HFF-Myc (cell line): ENCODE measurements at regions not wholly inside any gene's neighbourhood (a gene's known extent, or its start where the extent isn't known, plus 50 kb on each side); places are given as distances from the start of the nearest gene placed in this dataset.

Experiments used
- DNase-seq: peaks from one replicate; pipeline ENCODE4 v3.0.0-alpha.2; 2011; ENCODE audit warnings: low read depth; ENCODE audit errors: extremely low read depth
- H3K4me3 ChIP-seq: replicated peaks from 2 replicates; pipeline ENCODE4 v1.5.1; 2011; ENCODE audit warnings: low read depth, mild to moderate bottlenecking, control low read depth, low read length
- TF ChIP-seq, protein P1 (sequence below): IDR thresholded peaks from 2 replicates; pipeline ENCODE4 v1.5.1; 2012; ENCODE audit warnings: mild to moderate bottlenecking, low read depth, low read length, control low read depth; ENCODE audit errors: missing control alignments

DNA sequence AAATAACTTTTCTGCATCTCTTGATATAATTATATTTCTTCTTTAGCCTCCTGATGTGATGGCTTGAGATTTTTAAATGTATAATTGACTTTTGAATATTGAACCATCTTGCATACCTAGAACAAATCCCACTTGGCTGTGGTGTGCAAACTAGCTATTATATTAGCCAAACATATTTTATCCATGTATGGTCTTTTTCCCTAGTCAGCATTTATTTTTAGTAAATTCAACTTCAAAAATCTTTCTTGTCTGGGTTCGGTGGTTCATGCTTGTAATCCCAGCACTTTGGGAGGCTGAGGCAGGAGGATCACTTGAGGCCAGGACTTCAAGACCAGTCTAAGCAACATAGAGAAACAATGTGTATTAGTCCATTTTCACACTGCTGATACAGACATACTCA lies 386.6 kb upstream of the VWC2 start:
- TF ChIP-seq, protein P1, sequence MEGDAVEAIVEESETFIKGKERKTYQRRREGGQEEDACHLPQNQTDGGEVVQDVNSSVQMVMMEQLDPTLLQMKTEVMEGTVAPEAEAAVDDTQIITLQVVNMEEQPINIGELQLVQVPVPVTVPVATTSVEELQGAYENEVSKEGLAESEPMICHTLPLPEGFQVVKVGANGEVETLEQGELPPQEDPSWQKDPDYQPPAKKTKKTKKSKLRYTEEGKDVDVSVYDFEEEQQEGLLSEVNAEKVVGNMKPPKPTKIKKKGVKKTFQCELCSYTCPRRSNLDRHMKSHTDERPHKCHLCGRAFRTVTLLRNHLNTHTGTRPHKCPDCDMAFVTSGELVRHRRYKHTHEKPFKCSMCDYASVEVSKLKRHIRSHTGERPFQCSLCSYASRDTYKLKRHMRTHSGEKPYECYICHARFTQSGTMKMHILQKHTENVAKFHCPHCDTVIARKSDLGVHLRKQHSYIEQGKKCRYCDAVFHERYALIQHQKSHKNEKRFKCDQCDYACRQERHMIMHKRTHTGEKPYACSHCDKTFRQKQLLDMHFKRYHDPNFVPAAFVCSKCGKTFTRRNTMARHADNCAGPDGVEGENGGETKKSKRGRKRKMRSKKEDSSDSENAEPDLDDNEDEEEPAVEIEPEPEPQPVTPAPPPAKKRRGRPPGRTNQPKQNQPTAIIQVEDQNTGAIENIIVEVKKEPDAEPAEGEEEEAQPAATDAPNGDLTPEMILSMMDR, result no peak
- no peak overlapping the region for H3K4me3 ChIP-seq
- no peak for DNase-seq

DNA sequence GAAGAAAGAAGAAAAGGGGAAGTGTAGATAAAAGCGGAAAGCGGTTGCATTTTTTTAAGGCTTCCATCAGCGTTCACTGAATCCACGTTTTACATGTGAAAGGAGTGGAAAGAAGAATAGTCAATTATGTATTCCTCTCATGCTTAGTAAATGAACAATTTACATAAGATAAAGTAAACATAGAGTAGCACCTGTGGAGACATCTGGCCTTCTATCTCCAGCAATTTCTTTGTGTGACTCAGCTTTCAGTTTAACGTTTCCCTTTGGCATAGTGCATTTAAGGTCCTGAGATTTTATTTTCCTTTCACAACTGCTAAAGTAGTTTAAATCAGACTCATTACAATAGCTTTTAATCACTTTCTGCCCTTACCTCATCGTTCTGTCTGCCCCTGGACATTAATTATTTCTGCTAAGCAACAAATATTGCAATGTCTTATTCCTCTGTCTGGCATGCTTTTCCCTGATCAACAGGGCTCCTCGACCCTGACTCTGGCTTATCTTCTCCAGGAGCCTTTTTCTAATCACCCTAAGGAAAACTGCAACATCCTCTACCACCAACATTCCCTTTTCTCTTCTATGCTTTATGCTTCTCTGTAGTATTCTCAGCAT lies 383.5 kb upstream of the VWC2 start:
- no peak for DNase-seq
- no peak overlapping the region for H3K4me3 ChIP-seq
- TF ChIP-seq, protein P1, result no peak

DNA sequence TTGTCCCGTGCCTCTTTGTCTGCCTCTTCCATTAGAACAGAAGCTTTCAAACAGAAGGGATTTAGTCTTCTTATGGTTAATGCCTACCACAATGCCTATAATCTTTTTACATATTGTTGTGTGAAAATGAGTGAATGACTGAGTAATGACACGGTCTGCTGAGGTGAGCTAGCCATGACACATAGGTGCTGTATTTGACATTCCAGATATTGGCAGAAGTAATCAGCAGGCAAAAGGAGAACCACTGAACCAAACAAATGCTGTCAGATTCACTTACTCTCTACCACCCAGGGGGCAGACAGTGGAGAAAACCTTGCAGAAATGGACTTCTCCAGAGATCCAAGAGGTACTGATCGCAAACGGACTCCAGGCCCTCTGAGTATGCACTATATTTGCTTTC lies 377.2 kb upstream of the VWC2 start:
- DNase-seq, result no peak
- H3K4me3 ChIP-seq, result no peak overlapping the region
- TF ChIP-seq, protein P1, result no peak

DNA sequence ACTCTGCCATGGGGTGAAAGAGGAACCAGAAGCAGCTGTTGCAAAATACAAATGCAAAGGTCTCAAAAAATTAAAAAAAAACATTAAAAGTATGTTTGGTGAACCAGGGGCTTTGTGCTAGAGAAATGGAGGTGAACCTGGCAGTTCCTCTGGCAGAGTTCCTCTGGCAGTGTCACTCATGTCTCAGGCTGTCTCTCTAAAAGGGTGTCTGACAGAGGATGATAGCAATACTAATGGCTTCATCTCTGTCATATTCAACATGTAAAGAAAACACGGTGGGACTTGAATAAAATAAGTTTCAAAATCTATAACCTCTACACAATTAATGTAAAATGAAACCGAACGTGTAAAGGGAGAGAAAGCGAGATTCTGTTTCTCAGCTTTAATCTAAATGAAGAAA lies 375.7 kb upstream of the VWC2 start:
- DNase-seq, result no peak
- TF ChIP-seq, protein P1, result no peak
- no peak overlapping the region for H3K4me3 ChIP-seq

DNA sequence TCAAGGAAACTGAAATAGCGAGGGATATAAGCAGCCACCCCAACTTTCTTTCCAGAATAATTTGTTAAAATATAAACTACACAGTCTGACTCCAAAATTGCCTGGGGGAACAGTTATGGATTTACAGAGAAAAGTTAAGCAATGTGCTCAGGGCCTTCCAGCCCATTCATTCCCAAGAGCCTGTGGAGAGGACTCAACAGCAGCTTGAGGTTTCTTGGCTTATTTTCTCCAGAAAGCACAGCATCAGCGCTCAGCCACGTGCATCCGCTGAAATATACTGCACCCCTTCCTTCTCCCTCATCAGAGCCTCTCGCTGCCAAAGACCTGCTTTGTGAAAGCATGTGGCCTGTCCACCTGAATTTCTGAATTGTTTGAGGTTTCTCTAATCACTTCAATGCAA lies 375.2 kb upstream of the VWC2 start:
- TF ChIP-seq, protein P1, result no peak
- no peak for DNase-seq
- no peak overlapping the region for H3K4me3 ChIP-seq

DNA sequence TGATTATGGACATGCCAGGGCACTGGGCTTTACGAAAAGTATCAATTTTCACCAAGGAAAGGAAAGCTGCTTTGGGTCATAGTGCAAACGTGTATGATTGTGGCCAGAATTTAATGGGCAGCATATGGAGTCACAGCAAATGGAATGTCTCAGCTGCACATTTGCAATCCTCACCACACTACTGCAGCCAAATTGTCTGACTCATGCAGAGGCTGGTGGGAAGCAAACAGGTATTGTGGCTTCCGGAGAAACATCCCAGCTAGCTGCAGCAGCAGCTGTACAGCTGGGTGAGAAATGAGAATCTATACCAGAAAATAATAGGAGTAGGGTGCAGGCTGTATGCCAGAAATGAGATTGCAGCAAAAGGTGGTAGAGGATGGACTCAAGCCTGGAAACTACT lies 374.7 kb upstream of the VWC2 start:
- H3K4me3 ChIP-seq, result no peak overlapping the region
- DNase-seq, result no peak
- TF ChIP-seq, protein P1, result no peak

DNA sequence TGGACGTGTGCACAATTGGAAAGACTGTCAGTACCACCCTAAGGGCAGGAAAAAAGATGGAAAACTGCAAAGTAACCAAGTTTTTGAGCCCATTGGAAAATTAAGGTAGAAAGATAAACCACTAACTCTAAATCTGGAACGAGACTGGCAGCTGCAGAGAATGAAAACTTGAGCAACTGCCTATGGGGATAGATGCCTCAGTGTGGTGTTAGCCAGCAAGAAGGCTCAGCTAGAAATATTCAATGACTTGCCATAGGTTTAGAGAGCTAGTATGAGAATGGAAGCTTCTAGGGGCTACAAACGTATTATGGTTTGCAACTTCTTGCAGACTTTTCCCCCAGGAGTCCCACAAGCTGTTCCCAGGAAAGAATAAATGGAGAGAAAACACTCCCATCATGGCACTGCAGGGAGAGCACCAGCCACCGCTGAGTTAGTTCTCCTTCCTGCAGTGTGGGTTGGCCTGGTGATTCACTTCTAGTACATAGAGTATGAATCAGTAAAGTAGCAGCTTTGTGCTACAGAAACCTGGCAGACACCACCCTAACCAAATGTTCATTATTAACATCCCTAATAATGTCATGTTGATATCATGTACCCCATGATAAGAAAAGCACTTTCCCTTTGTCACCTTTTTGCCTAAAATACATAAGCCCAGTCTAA lies 372.4 kb upstream of the VWC2 start:
- no peak for DNase-seq
- TF ChIP-seq, protein P1, result no peak
- no peak overlapping the region for H3K4me3 ChIP-seq
